ENCODE measurements at regions not wholly inside any gene's neighbourhood (a gene's known extent, or its start where the extent isn't known, plus 50 kb on each side); places are given as distances from the start of the nearest gene placed in this dataset.
A peak's percentile ranks its signal among the peaks of the same experiment; 100 is the strongest.

GRCh38 chr12:75884465-75884985 lies 147.1 kb downstream of the PHLDA1 start:
- POLR2A ChIA-PET, result no interaction called here
- intact Hi-C loops (cut with micrococcal nuclease), result no loop called here

More at GRCh38 chr12:75884465-75884985, 147.1 kb downstream of the PHLDA1 start:
- WGBS (ENCODE audit: insufficient coverage, low coverage, missing lambda C conversion rate), result 7% methylated on average over 4 of the region's 4 CpGs
- TF ChIP-seq TBL1XR1 (IDR thresholded peaks at IDR 0.05; ENCODE audit: low read length in 2 of 2), result no peak
- TF ChIP-seq, protein P1, sequence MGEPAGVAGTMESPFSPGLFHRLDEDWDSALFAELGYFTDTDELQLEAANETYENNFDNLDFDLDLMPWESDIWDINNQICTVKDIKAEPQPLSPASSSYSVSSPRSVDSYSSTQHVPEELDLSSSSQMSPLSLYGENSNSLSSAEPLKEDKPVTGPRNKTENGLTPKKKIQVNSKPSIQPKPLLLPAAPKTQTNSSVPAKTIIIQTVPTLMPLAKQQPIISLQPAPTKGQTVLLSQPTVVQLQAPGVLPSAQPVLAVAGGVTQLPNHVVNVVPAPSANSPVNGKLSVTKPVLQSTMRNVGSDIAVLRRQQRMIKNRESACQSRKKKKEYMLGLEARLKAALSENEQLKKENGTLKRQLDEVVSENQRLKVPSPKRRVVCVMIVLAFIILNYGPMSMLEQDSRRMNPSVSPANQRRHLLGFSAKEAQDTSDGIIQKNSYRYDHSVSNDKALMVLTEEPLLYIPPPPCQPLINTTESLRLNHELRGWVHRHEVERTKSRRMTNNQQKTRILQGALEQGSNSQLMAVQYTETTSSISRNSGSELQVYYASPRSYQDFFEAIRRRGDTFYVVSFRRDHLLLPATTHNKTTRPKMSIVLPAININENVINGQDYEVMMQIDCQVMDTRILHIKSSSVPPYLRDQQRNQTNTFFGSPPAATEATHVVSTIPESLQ (CRISPR knock-in tag; IDR thresholded peaks at IDR 0.05), result no peak
- TF ChIP-seq SOX6 (IDR thresholded peaks at IDR 0.05), result 0 out of 2 replicates have a peak, but pooled peaks have one; percentile 15
- TF ChIP-seq FOXM1 (IDR thresholded peaks at IDR 0.05; ENCODE audit: low read depth), result no peak
- no peak for TF ChIP-seq FOXM1 (CRISPR knock-in tag; IDR thresholded peaks at IDR 0.05; ENCODE audit: low read depth)
- no peak for TF ChIP-seq ERF (CRISPR knock-in tag; IDR thresholded peaks at IDR 0.05)
- TF ChIP-seq ZNF134 (CRISPR knock-in tag; conservative IDR thresholded peaks at IDR 0.05), result no peak
- no peak for TF ChIP-seq MAX (CRISPR knock-in tag; IDR thresholded peaks at IDR 0.05)
- TF ChIP-seq MEF2A (IDR thresholded peaks at IDR 0.05; ENCODE audit: control insufficient read depth, low read depth, low read length), result no peak
- TF ChIP-seq, protein P2, sequence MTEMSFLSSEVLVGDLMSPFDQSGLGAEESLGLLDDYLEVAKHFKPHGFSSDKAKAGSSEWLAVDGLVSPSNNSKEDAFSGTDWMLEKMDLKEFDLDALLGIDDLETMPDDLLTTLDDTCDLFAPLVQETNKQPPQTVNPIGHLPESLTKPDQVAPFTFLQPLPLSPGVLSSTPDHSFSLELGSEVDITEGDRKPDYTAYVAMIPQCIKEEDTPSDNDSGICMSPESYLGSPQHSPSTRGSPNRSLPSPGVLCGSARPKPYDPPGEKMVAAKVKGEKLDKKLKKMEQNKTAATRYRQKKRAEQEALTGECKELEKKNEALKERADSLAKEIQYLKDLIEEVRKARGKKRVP (CRISPR knock-in tag; IDR thresholded peaks at IDR 0.05), result no peak
- TF ChIP-seq FOSL1 (tag; conservative IDR thresholded peaks at IDR 0.05), result 0 out of 2 replicates have a peak, but pooled peaks have one; percentile 19
- no peak for TF ChIP-seq STAT5B (CRISPR knock-in tag; IDR thresholded peaks at IDR 0.05)
- no peak for TF ChIP-seq POLR2AphosphoS2 (IDR thresholded peaks at IDR 0.05; ENCODE audit: low read length)
- TF ChIP-seq CBFA2T3 (IDR thresholded peaks at IDR 0.05), result 0 out of 2 replicates have a peak, but pooled peaks have one; percentile 9
- peak; percentile 51; the same call in 1 of the 2 replicates for TF ChIP-seq TCF3 (CRISPR knock-in tag; IDR thresholded peaks at IDR 0.05)
- no peak for TF ChIP-seq ATF1 (CRISPR knock-in tag; IDR thresholded peaks at IDR 0.05)
- no peak for TF ChIP-seq ATF1 (tag; IDR thresholded peaks at IDR 0.05)
- no peak for TF ChIP-seq ZBTB2 (IDR thresholded peaks at IDR 0.05)
- TF ChIP-seq, protein P3, sequence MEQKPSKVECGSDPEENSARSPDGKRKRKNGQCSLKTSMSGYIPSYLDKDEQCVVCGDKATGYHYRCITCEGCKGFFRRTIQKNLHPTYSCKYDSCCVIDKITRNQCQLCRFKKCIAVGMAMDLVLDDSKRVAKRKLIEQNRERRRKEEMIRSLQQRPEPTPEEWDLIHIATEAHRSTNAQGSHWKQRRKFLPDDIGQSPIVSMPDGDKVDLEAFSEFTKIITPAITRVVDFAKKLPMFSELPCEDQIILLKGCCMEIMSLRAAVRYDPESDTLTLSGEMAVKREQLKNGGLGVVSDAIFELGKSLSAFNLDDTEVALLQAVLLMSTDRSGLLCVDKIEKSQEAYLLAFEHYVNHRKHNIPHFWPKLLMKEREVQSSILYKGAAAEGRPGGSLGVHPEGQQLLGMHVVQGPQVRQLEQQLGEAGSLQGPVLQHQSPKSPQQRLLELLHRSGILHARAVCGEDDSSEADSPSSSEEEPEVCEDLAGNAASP (IDR thresholded peaks at IDR 0.05), result no peak
- Histone ChIP-seq H3K9me1 (ENCODE audit: control insufficient read depth, insufficient read depth, low read length) (no peaks in the 10 kb centered on the region), H3K27me3 (ENCODE audit: control insufficient read depth in 2 of 2, insufficient read depth in 2 of 2, low read length in 2 of 2) (no peaks in the 10 kb centered on the region; a peak in 1 of 5 replicates), H4K20me1 (replicated peaks; ENCODE audit: control insufficient read depth, insufficient read depth, low read length) (no peaks in the 10 kb centered on the region; the same call in 1 of the 2 replicates), H3K27ac (ENCODE audit: extremely low read depth, low read depth, low read length) (no peak overlapping the region), H3K4me3 (no peak overlapping the region), H3K79me2 (ENCODE audit: control insufficient read depth, insufficient read depth, low read length) (no peaks in the 10 kb centered on the region), H3K36me3 (ENCODE audit: control insufficient read depth, insufficient read depth, low read length) (no peaks in the 10 kb centered on the region), H3K9me3 (replicated peaks; ENCODE audit: control insufficient read depth, insufficient read depth, low read depth, low read length) (no peaks in the 10 kb centered on the region), H3K4me1 (replicated peaks in 1 of 2; ENCODE audit: control insufficient read depth in 2 of 2, insufficient read depth in 2 of 2, low read length in 2 of 2) (peaks cover 4 to 8% of the 10 kb centered on the region in 2 experiments; a peak in 2 of 5 replicates), H3K4me2 (ENCODE audit: insufficient read depth, low read length) (no peak overlapping the region), H3K9ac (ENCODE audit: insufficient read depth in 1 of 2, low read depth in 2 of 2, low read length in 2 of 2) (no peak overlapping the region), H2AFZ (ENCODE audit: low read depth, low read length) (no peak overlapping the region)
- FAIRE-seq (no peak), ATAC-seq (no peak), DNase-seq (ENCODE audit: extremely low read depth in 1 of 4, low spot score in 3 of 4) (no peak)
- no TSS peak for BruUV-seq (replicated peaks)
- in situ Hi-C loops (cut with MboI), result no loop called here
- CTCF ChIA-PET (ENCODE audit: low intra/inter-chr PET ratio), result no interaction called here
